Vagina (tissue), 2 donors: ENCODE measurements at regions not wholly inside any gene's neighbourhood (a gene's known extent, or its start where the extent isn't known, plus 50 kb on each side); places are given as distances from the start of the nearest gene placed in this dataset.

ENCODE experiments used
- CTCF ChIP-seq, 3 experiments: fragments of 450-650 bp in 2 of 3; fragments of 200-600 bp in 1 of 3; sonication (generic) in 1 of 3; IDR thresholded peaks; one replicate each; pipeline ENCODE4 v1.5.1; 2017 to 2019; ENCODE audit warnings: antibody characterized with exemption in 3 of 3, mild to moderate bottlenecking in 2 of 3, moderate library complexity in 2 of 3
- POLR2A ChIP-seq, 2 donors: fragments of 450-650 bp; IDR thresholded peaks; one replicate each; pipeline ENCODE4 v1.6.1; 2017; ENCODE audit warnings: antibody characterized with exemption in 2 of 2, mild to moderate bottlenecking in 2 of 2, moderate library complexity in 2 of 2

- TF ChIP-seq CTCF (IDR thresholded peaks at IDR 0.05): no peak
- TF ChIP-seq POLR2A (IDR thresholded peaks at IDR 0.05): no peak
Measured at GRCh38 chr17:13922885-13923284, 146.4 kb upstream of the COX10 start.
